ENCODE measurements at regions not wholly inside any gene's neighbourhood (a gene's known extent, or its start where the extent isn't known, plus 50 kb on each side); places are given as distances from the start of the nearest gene placed in this dataset.

GRCh38 chr3:153881201-153881600 is 240.0 kb upstream of the ARHGEF26 start:
- Histone ChIP-seq H3K27me3 (ENCODE audit: insufficient read depth, low read depth) (no peaks in the 10 kb centered on the region), H3K4me2 (no peak overlapping the region), H2AFZ (ENCODE audit: low read depth) (no peak overlapping the region), H3K9ac (no peak overlapping the region), H3K4me3 (IDR thresholded peaks at IDR 0.05; ENCODE audit: insufficient read depth, low read depth, low read length) (no peak overlapping the region), H4K20me1 (ENCODE audit: insufficient read depth) (no peaks in the 10 kb centered on the region), H3K36me3 (ENCODE audit: insufficient read depth) (no peaks in the 10 kb centered on the region), H3K4me1 (ENCODE audit: low read depth, poor library complexity, severe bottlenecking) (no peaks in the 10 kb centered on the region), H3K79me2 (ENCODE audit: insufficient read depth, low read depth) (no peaks in the 10 kb centered on the region), H3K27ac (no peak overlapping the region)
- no peak for TF ChIP-seq CTCF (conservative IDR thresholded peaks at IDR 0.05; ENCODE audit: low read depth, low read length)

DNA sequence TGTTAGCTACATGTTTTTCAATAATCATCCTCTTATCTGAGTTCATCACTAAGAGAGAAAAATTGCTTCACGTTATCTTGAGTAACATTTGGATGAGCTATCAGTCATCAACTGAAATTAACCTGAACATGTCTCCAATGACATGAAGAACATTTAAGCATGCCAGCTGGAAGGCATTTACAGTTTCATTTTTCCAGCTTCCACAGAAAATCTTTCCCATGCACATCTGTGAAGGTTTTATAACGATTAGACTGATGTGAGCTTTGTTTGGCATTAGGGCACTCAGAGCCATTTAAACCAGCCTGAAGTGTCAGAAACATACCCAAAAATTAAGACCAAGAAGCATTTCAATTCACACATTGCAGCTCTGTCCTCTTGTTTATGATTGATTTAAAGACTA is 235.8 kb upstream of the ARHGEF26 start:
- Histone ChIP-seq H3K4me3 (IDR thresholded peaks at IDR 0.05; ENCODE audit: insufficient read depth, low read depth, low read length) (no peak overlapping the region), H3K4me1 (ENCODE audit: low read depth, poor library complexity, severe bottlenecking) (no peaks in the 10 kb centered on the region), H4K20me1 (ENCODE audit: insufficient read depth) (no peaks in the 10 kb centered on the region), H3K4me2 (no peak overlapping the region), H3K79me2 (ENCODE audit: insufficient read depth, low read depth) (no peaks in the 10 kb centered on the region), H3K27ac (no peak overlapping the region), H3K27me3 (ENCODE audit: insufficient read depth, low read depth) (no peaks in the 10 kb centered on the region), H3K36me3 (ENCODE audit: insufficient read depth) (no peaks in the 10 kb centered on the region), H2AFZ (ENCODE audit: low read depth) (no peak overlapping the region), H3K9ac (no peak overlapping the region)
- no peak for TF ChIP-seq CTCF (conservative IDR thresholded peaks at IDR 0.05; ENCODE audit: low read depth, low read length)

DNA sequence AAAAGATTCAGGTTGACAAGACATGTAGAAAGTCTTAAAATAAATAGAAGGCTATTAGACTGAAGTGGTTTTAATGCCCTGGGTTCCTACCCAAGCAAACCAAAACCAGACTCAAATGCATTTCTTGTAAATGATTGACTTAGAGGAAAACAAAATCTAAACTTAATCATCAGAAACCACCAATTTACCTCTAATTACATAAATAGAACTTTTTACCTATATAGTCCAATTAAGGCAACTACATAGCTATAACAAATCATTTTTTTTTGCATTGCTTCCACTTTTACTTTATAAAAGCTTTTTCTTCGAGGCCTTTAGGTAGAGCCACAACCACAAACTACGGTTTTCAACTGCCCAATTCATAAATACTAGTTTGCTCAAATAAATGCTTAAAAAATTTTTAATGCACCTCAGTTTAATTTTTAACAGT is 231.3 kb upstream of the ARHGEF26 start:
- H2AFZ ChIP-seq (ENCODE audit: low read depth) = no peak overlapping the region
- no peaks in the 10 kb centered on the region for H3K36me3 ChIP-seq (ENCODE audit: insufficient read depth)
- no peaks in the 10 kb centered on the region for H4K20me1 ChIP-seq (ENCODE audit: insufficient read depth)
- no peak for TF ChIP-seq CTCF (conservative IDR thresholded peaks at IDR 0.05; ENCODE audit: low read depth, low read length)
- no peak overlapping the region for H3K27ac ChIP-seq
- H3K4me1 ChIP-seq (ENCODE audit: low read depth, poor library complexity, severe bottlenecking) = no peaks in the 10 kb centered on the region
- no peaks in the 10 kb centered on the region for H3K27me3 ChIP-seq (ENCODE audit: insufficient read depth, low read depth)
- no peak overlapping the region for H3K9ac ChIP-seq
- H3K4me2 ChIP-seq = no peak overlapping the region
- no peak overlapping the region for H3K4me3 ChIP-seq (IDR thresholded peaks at IDR 0.05; ENCODE audit: insufficient read depth, low read depth, low read length)
- H3K79me2 ChIP-seq (ENCODE audit: insufficient read depth, low read depth) = no peaks in the 10 kb centered on the region

DNA sequence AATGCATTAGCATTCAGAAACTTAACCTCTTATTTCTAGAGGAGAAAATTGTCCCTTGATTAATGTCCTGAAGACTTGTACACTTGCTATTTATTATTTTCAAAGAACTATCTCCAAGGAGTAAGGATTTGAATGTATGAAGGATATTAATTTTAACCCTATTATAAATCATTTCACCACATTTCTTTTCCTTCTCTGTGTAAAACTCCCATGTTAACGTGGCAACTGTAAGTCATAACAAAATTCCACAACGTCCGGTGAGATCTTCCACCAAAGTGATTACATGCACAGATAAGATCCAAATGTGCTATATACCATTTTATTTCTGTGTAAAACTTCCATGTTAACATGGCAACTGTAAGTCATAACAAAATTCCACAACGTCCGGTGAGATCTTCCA is 229.1 kb upstream of the ARHGEF26 start:
- no peaks in the 10 kb centered on the region for H3K79me2 ChIP-seq (ENCODE audit: insufficient read depth, low read depth)
- H3K27ac ChIP-seq = no peak overlapping the region
- H3K4me3 ChIP-seq (IDR thresholded peaks at IDR 0.05; ENCODE audit: insufficient read depth, low read depth, low read length) = no peak overlapping the region
- no peaks in the 10 kb centered on the region for H3K36me3 ChIP-seq (ENCODE audit: insufficient read depth)
- H3K4me2 ChIP-seq = no peak overlapping the region
- no peaks in the 10 kb centered on the region for H3K27me3 ChIP-seq (ENCODE audit: insufficient read depth, low read depth)
- H2AFZ ChIP-seq (ENCODE audit: low read depth) = no peak overlapping the region
- H3K4me1 ChIP-seq (ENCODE audit: low read depth, poor library complexity, severe bottlenecking) = no peaks in the 10 kb centered on the region
- H4K20me1 ChIP-seq (ENCODE audit: insufficient read depth) = no peaks in the 10 kb centered on the region
- no peak overlapping the region for H3K9ac ChIP-seq
- no peak for TF ChIP-seq CTCF (conservative IDR thresholded peaks at IDR 0.05; ENCODE audit: low read depth, low read length)

DNA sequence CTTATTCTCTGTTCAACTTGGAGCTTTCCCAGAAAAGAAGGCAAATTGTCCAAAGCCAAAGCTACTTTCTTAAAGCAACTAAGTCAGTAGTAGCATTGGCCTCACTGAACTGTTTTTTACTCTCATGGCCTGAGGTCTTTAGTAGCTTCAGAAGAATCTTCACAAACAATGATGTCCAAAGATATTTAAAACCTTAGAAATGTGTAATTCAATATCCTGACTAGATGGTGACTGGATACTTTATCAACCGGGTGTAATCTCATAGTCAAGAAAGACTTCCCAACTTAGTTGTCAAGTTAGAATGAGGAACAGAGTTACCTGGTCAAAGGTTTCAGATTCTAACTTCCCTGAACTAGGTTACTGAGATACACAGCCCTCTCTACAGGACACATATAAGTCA is 226.3 kb upstream of the ARHGEF26 start:
- Histone ChIP-seq H3K36me3 (ENCODE audit: insufficient read depth) (no peaks in the 10 kb centered on the region), H3K4me1 (ENCODE audit: low read depth, poor library complexity, severe bottlenecking) (no peaks in the 10 kb centered on the region), H3K4me3 (IDR thresholded peaks at IDR 0.05; ENCODE audit: insufficient read depth, low read depth, low read length) (no peak overlapping the region), H4K20me1 (ENCODE audit: insufficient read depth) (no peaks in the 10 kb centered on the region), H2AFZ (ENCODE audit: low read depth) (no peak overlapping the region), H3K27me3 (ENCODE audit: insufficient read depth, low read depth) (no peaks in the 10 kb centered on the region), H3K4me2 (no peak overlapping the region), H3K9ac (no peak overlapping the region), H3K27ac (no peak overlapping the region), H3K79me2 (ENCODE audit: insufficient read depth, low read depth) (no peaks in the 10 kb centered on the region)
- no peak for TF ChIP-seq CTCF (conservative IDR thresholded peaks at IDR 0.05; ENCODE audit: low read depth, low read length)
